Brain microvascular endothelial cell (primary cell): ENCODE measurements at regions not wholly inside any gene's neighbourhood (a gene's known extent, or its start where the extent isn't known, plus 50 kb on each side); places are given as distances from the start of the nearest gene placed in this dataset.
A peak's percentile ranks its signal among the peaks of the same experiment; 100 is the strongest.
"Not testable (repeated sequence)": the region's sequence is repeated elsewhere in the genome, so short reads cannot be mapped to it uniquely, and the experiment has no call there.

Source experiments
- DNase-seq: peaks from one replicate; pipeline ENCODE4 v3.0.0-alpha.2; 2020
- H3K27ac ChIP-seq: fragments of 250-450 bp; sonication (Bioruptor Pico); 2 replicates; pipeline ENCODE4 v1.5.1; 2020; ENCODE audit warnings: mild to moderate bottlenecking, moderate library complexity
- H3K27me3 ChIP-seq: fragments of 250-450 bp; sonication (Bioruptor Pico); replicated peaks from 2 replicates; pipeline ENCODE4 v1.5.1; 2020; ENCODE audit warnings: mild to moderate bottlenecking
- H3K36me3 ChIP-seq: fragments of 250-450 bp; sonication (Bioruptor Pico); replicated peaks from 2 replicates; pipeline ENCODE4 v1.5.1; 2020; ENCODE audit warnings: mild to moderate bottlenecking
- H3K4me3 ChIP-seq: 2 replicates; pipeline ENCODE4 v1.5.1; 2011; ENCODE audit warnings: low read depth, mild to moderate bottlenecking, control low read depth, low read length, moderate library complexity
- CTCF ChIP-seq: IDR thresholded peaks from 2 replicates; pipeline ENCODE4 v1.5.1; 2011; ENCODE audit warnings: low read depth, mild to moderate bottlenecking, moderate library complexity, low read length, control low read depth, inconsistent platforms; ENCODE audit errors: missing control alignments
- in situ Hi-C: cut with HindIII; loops from 2 replicates; pipeline ENCODE4 v1.10.0; 2017; ENCODE audit warnings: low sequenced_read_pairs, low pct_ligation_motif_present

DNA sequence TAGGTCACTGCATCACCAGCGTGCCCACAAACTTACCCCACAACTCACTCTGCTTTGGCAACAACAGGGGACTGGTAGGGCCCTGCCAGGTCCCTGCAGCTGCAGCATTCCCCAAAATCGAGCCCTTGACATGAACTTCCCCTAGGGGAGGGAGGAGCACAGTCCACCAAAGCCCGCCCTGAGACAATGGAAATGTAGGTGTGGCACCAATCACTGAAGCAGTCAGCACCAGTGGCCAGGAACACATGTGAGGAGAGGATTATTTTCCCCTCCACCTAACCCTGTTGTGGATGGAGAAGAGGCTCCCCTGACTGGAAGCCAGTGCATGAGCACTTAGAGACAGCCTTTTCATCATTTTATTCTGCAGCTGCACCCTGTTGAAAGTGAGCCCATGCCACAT is 573.8 kb downstream of the SOX5 start:
- no peak overlapping the region for H3K4me3 ChIP-seq
- H3K27ac ChIP-seq: no peak overlapping the region
- no peaks in the 10 kb centered on the region for H3K36me3 ChIP-seq
- TF ChIP-seq CTCF: no peak
- H3K27me3 ChIP-seq: no peaks in the 10 kb centered on the region
- in situ Hi-C loops: no loop called here
- no peak for DNase-seq

GRCh38 chr12:23376238-23376637 is 573.2 kb downstream of the SOX5 start:
- Histone ChIP-seq H3K36me3 (no peaks in the 10 kb centered on the region), H3K27me3 (no peaks in the 10 kb centered on the region)
- peak; percentile 29 for TF ChIP-seq CTCF

DNA sequence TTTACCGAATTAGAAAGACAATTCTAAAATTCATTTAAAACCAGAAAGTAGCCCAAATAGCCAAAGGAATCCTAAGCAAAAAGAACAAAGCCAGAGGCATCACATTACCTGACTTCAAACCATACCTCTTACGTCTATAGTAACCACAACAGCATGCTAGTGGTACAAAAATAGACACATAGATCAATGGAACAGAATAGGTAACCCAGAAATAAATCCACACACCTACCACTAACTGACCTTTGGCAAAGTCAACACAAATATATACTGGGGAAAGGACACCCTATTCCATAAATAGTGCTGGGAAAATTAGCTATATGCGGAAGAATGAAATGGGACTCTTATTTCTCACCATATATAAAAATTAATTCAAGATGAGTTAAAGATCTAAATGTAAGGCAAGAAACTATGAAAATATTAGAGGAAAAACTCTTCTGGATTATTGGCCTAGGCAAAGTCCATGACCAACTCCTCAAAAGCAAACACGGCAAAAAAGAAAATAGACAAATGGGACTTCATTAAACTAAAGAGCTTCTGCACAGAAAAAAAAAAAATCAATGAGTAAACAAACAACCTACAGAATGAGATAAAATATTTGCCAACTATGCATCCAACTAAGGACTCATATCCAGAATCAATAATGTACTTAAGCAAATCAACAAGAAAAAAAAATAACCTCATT is 568.9 kb downstream of the SOX5 start:
- Histone ChIP-seq H3K27me3 (no peaks in the 10 kb centered on the region), H3K4me3 (no peak overlapping the region), H3K36me3 (no peaks in the 10 kb centered on the region), H3K27ac (no peak overlapping the region)
- DNase-seq: no peak
- no peak for TF ChIP-seq CTCF
- in situ Hi-C loops: no loop called here

More at GRCh38 chr12:23376238-23376637, 573.2 kb downstream of the SOX5 start:
- no peak overlapping the region for H3K4me3 ChIP-seq
- no peak overlapping the region for H3K27ac ChIP-seq
- DNase-seq: peak; percentile 1
- in situ Hi-C loops: no loop called here

DNA sequence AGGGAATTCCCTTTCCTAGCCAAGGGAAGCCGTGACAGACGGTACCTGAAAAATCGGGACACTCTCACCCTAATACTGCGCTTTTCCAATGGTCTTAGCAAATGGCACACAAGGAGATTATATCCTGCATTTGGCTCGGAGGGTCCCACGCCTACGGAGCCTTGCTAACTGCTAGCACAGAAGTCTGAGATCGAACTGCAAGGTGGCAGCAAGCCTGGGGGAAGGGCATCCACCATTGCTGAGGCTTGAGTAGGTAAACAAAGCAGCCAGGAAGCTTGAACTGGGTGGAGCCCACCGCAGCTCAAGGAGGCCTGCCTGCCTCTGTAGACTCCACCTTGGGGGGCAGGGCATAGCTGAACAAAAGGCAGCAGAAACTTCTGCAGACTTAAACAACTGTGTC is 560.6 kb downstream of the SOX5 start:
- in situ Hi-C loops, H3K4me3 ChIP-seq, DNase-seq, H3K36me3 ChIP-seq, H3K27ac ChIP-seq, H3K27me3 ChIP-seq: not testable (repeated sequence)

DNA sequence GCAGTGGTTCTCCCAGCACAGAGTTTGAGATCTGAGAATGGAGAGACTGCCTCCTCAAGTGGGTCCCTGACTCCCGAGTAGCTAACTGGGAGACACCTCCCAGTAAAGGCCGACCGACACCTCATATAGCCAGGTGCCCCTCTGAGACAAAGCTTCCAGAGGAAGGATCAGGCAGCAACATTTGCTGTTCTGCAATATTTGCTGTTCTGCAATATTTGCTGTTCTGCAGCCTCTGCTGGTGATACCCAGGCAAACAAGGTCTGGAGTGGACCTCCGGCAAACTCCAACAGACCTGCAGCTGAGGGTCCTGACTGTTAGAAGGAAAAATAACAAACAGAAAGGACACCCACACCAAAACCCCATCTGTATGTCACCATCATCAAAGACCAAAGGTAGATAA is 560.2 kb downstream of the SOX5 start:
- H3K27ac ChIP-seq, H3K4me3 ChIP-seq, in situ Hi-C loops, H3K27me3 ChIP-seq, H3K36me3 ChIP-seq, DNase-seq: not testable (repeated sequence)

- TF ChIP-seq CTCF: no peak
- Histone ChIP-seq H3K36me3 (no peaks in the 10 kb centered on the region), H3K4me3 (no peak overlapping the region), H3K27me3 (no peaks in the 10 kb centered on the region), H3K27ac (no peak overlapping the region)
- no peak for DNase-seq
- in situ Hi-C loops: no loop called here
These were observed 550.0 kb downstream of the SOX5 start for GRCh38 chr12:23399402-23399933.

DNA sequence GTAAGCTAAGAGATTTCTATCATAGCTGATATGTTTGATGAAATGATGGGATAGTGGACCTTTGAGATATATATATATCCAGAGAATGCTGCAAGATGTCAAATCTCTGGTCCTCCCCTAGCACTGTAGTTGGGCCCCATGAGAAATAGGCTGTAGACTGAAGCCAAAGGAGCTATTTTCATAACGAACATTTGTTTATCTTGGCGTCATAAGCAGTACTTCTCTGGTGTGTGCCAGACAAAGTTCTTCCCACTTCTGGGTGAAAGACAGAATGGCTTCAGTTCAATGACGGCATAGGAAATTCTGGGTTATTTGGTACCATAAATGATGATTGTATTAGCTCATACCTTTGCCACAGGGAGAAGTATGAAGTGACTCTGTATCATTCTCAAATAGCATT is 534.3 kb downstream of the SOX5 start:
- H3K4me3 ChIP-seq: no peak overlapping the region
- no peak overlapping the region for H3K27ac ChIP-seq
- no peaks in the 10 kb centered on the region for H3K36me3 ChIP-seq
- peak; percentile 18 for DNase-seq
- TF ChIP-seq CTCF: no peak
- in situ Hi-C loops: no loop called here
- H3K27me3 ChIP-seq: no peaks in the 10 kb centered on the region
